ENCODE measurements at regions not wholly inside any gene's neighbourhood (a gene's known extent, or its start where the extent isn't known, plus 50 kb on each side); places are given as distances from the start of the nearest gene placed in this dataset.

- H3K9me3 ChIP-seq (ENCODE audit: insufficient read depth in 2 of 2, low read depth in 1 of 2, low read length in 1 of 2), result no peaks in the 10 kb centered on the region
- 62% methylated on average over 1 of the region's 1 CpG; no CpG with 5 or more reads in 1 of the 2 experiments for WGBS, 2 experiments (ENCODE audit: extremely low coverage in 1 of 2, insufficient coverage in 1 of 2, insufficient read length in 1 of 2, insufficient replicate concordance in 2 of 2, low coverage in 1 of 2, low lambda C conversion rate in 2 of 2, missing lambda C conversion rate in 1 of 2)
- H4K91ac ChIP-seq (replicated peaks; ENCODE audit: insufficient read length, low read length), result no peak overlapping the region
- no peak overlapping the region for H2BK20ac ChIP-seq (ENCODE audit: low read length)
- no peaks in the 10 kb centered on the region for H4K20me1 ChIP-seq (replicated peaks in 1 of 2; ENCODE audit: control insufficient read depth in 1 of 2, insufficient read depth in 2 of 2, low read length in 2 of 2)
- H2BK120ac ChIP-seq (replicated peaks; ENCODE audit: low read depth, low read length), result no peak overlapping the region
- H2BK5ac ChIP-seq (ENCODE audit: low read depth, low read length), result no peak overlapping the region
- H3K4me2 ChIP-seq (ENCODE audit: insufficient read depth in 1 of 2, low read depth in 2 of 2, low read length in 2 of 2), result no peak overlapping the region
- no peak overlapping the region for H4K5ac ChIP-seq (ENCODE audit: insufficient read length, low read depth, low read length)
- no peak overlapping the region for H2AFZ ChIP-seq (ENCODE audit: low read length)
- H3K18ac ChIP-seq (ENCODE audit: extremely low read depth, low read length), result no peak overlapping the region
- H2AK5ac ChIP-seq (ENCODE audit: low read depth, low read length), result no peak overlapping the region
- H4K8ac ChIP-seq (ENCODE audit: extremely low read depth, insufficient read depth, low read length), result no peak overlapping the region
- H3K23me2 ChIP-seq (ENCODE audit: low read depth, low read length), result no peaks in the 10 kb centered on the region; the same call in 1 of the 2 replicates
- H3K79me2 ChIP-seq (ENCODE audit: control insufficient read depth in 1 of 2, insufficient read depth in 2 of 2, low read length in 2 of 2), result no peaks in the 10 kb centered on the region
- DNase-seq (ENCODE audit: low read depth in 1 of 2, low spot score in 2 of 2), result no peak
- no peaks in the 10 kb centered on the region for H3K4me1 ChIP-seq (replicated peaks in 1 of 4; ENCODE audit: control insufficient read depth in 3 of 4, insufficient read depth in 4 of 4, low read length in 3 of 4)
- POLR2A ChIA-PET (ENCODE audit: partially characterized antibody), result no interaction called here
- no peak overlapping the region for H3K4ac ChIP-seq (replicated peaks; ENCODE audit: insufficient read length, low read depth, low read length)
- H3K14ac ChIP-seq (ENCODE audit: insufficient read length), result no peak overlapping the region
- no peak overlapping the region for H2BK12ac ChIP-seq (ENCODE audit: low read depth, low read length)
- H3K79me1 ChIP-seq (ENCODE audit: low read depth, low read length), result no peaks in the 10 kb centered on the region
- no peak overlapping the region for H3K9ac ChIP-seq (replicated peaks in 1 of 4; ENCODE audit: extremely low read depth in 1 of 4, low read depth in 3 of 4, low read length in 3 of 4)
- no peak for FAIRE-seq
- no peak overlapping the region for H3K23ac ChIP-seq (ENCODE audit: insufficient read length)
- H3K4me3 ChIP-seq (ENCODE audit: extremely low read depth in 1 of 4, insufficient read depth in 2 of 4, low read depth in 3 of 4, low read length in 4 of 4), result no peak overlapping the region
- no peaks in the 10 kb centered on the region for H3K36me3 ChIP-seq (ENCODE audit: control insufficient read depth in 2 of 4, insufficient read depth in 4 of 4, low read length in 3 of 4)
- CTCF ChIA-PET (ENCODE audit: partially characterized antibody), result interaction anchor here (0.6 kb wide), 1 partner anchor 94 kb away, joined by 3 read pairs; no protein-coding TSS in a partner anchor
- no peak overlapping the region for H3K27ac ChIP-seq (ENCODE audit: low read depth, low read length)
- TF ChIP-seq MAX (IDR thresholded peaks at IDR 0.05) (no peak), YY1 (IDR thresholded peaks at IDR 0.05; ENCODE audit: low read depth, low read length) (no peak), SIX5 (IDR thresholded peaks at IDR 0.05; ENCODE audit: low read depth, low read length) (no peak), NRF1 (IDR thresholded peaks at IDR 0.05; ENCODE audit: low read depth, low read length) (no peak)
- no peak overlapping the region for H2BK15ac ChIP-seq (ENCODE audit: low read length)
- H3K56ac ChIP-seq (replicated peaks; ENCODE audit: insufficient read length, low read depth, low read length), result no peak overlapping the region
- no peaks in the 10 kb centered on the region for H3K27me3 ChIP-seq (replicated peaks in 1 of 4; ENCODE audit: control insufficient read depth in 3 of 4, extremely low read depth in 1 of 4, insufficient read depth in 3 of 4, low read length in 3 of 4)
Observed at GRCh38 chr18:68448736-68449135, 266.2 kb downstream of the TMX3 start.
